Thyroid gland (tissue), 4 donors: ENCODE measurements at regions not wholly inside any gene's neighbourhood (a gene's known extent, or its start where the extent isn't known, plus 50 kb on each side); places are given as distances from the start of the nearest gene placed in this dataset.

Experiments
- POLR2A ChIP-seq, 2 donors: fragments of 450-650 bp; IDR thresholded peaks; one replicate each; pipeline ENCODE4 v1.6.1; 2017; ENCODE audit warnings: antibody characterized with exemption in 2 of 2, mild to moderate bottlenecking in 2 of 2, moderate library complexity in 1 of 2
- TF ChIP-seq, protein P1 (sequence below), 6 experiments: fragments of 200-600 bp in 3 of 6; fragments of 450-650 bp in 3 of 6; sonication (generic) in 3 of 6; IDR thresholded peaks; one replicate each; pipeline ENCODE4 v1.5.1; 2016 to 2019; ENCODE audit warnings: antibody characterized with exemption in 6 of 6, mild to moderate bottlenecking in 2 of 6, inconsistent platforms in 1 of 6, moderate library complexity in 1 of 6

DNA sequence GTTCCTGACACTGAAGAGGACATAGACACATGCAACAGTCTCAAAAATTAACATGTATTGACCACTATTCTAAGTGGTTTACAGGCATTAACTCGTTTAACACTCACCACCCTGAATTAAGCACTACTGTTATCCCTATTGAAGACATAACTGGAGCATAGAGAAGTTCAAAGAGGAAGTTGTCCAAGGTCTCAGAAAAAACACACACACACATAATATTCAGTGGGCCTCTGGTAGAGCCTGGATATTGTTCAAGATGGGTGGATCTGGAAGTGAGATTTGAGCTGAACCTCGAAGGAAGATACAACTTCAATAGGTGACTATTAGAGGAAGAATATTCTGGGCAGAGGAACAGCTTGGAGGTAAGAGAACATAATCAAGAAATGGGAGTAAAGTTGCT is 334.9 kb downstream of the HNRNPD start:
- TF ChIP-seq, protein P1, sequence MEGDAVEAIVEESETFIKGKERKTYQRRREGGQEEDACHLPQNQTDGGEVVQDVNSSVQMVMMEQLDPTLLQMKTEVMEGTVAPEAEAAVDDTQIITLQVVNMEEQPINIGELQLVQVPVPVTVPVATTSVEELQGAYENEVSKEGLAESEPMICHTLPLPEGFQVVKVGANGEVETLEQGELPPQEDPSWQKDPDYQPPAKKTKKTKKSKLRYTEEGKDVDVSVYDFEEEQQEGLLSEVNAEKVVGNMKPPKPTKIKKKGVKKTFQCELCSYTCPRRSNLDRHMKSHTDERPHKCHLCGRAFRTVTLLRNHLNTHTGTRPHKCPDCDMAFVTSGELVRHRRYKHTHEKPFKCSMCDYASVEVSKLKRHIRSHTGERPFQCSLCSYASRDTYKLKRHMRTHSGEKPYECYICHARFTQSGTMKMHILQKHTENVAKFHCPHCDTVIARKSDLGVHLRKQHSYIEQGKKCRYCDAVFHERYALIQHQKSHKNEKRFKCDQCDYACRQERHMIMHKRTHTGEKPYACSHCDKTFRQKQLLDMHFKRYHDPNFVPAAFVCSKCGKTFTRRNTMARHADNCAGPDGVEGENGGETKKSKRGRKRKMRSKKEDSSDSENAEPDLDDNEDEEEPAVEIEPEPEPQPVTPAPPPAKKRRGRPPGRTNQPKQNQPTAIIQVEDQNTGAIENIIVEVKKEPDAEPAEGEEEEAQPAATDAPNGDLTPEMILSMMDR (IDR thresholded peaks at IDR 0.05), result no peak
- no peak for TF ChIP-seq POLR2A (IDR thresholded peaks at IDR 0.05)
